Hindlimb muscle (tissue), 1 donor: ENCODE measurements at regions not wholly inside any gene's neighbourhood (a gene's known extent, or its start where the extent isn't known, plus 50 kb on each side); places are given as distances from the start of the nearest gene placed in this dataset.

Source experiments
- DNase-seq: peaks from one replicate; pipeline ENCODE4 v3.0.0-alpha.2; 2013

- DNase-seq = no peak
Measured at GRCh38 chr6:74879234-74879633, 326.6 kb downstream of the COL12A1 start.

GRCh38 chr6:74875193-74875592, 330.7 kb downstream of the COL12A1 start:
- DNase-seq = no peak

- DNase-seq = no peak
Measured at GRCh38 chr6:74872754-74873476, 332.9 kb downstream of the COL12A1 start.

GRCh38 chr6:74871757-74872156, 334.1 kb downstream of the COL12A1 start:
- DNase-seq = no peak

- DNase-seq = peak; percentile 27
Measured at GRCh38 chr6:74870403-74870802, 335.4 kb downstream of the COL12A1 start.

GRCh38 chr6:74867291-74867690, 338.6 kb downstream of the COL12A1 start:
- DNase-seq = no peak

GRCh38 chr6:74863968-74864367, 341.9 kb downstream of the COL12A1 start:
- no peak for DNase-seq

GRCh38 chr6:74860456-74860855, 345.4 kb downstream of the COL12A1 start:
- no peak for DNase-seq

- no peak for DNase-seq
Measured at GRCh38 chr6:74857157-74857556, 348.7 kb downstream of the COL12A1 start.

GRCh38 chr6:74853991-74854390, 351.9 kb downstream of the COL12A1 start:
- no peak for DNase-seq

- DNase-seq = no peak
Measured at GRCh38 chr6:74851596-74851995, 354.3 kb downstream of the COL12A1 start.

- no peak for DNase-seq
Measured at GRCh38 chr6:74840953-74841352, 364.9 kb downstream of the COL12A1 start.

GRCh38 chr6:74834967-74835366, 370.9 kb downstream of the COL12A1 start:
- DNase-seq = no peak

- DNase-seq = peak; percentile 63
Measured at GRCh38 chr6:74826263-74826662, 379.6 kb downstream of the COL12A1 start.

- no peak for DNase-seq
Measured at GRCh38 chr6:74814440-74814839, 391.4 kb downstream of the COL12A1 start.

GRCh38 chr6:74807674-74808073, 398.2 kb downstream of the COL12A1 start:
- DNase-seq = no peak

GRCh38 chr6:74805916-74806696, 399.7 kb downstream of the COL12A1 start:
- DNase-seq = peak; percentile 68

GRCh38 chr6:74798302-74798701, 407.6 kb downstream of the COL12A1 start:
- DNase-seq = no peak

- no peak for DNase-seq
Measured at GRCh38 chr6:74785236-74785635, 420.6 kb downstream of the COL12A1 start.

GRCh38 chr6:74782346-74782745, 423.5 kb downstream of the COL12A1 start:
- DNase-seq = peak; percentile 21

- no peak for DNase-seq
Measured at GRCh38 chr6:74780831-74781230, 425.0 kb downstream of the COL12A1 start.

- no peak for DNase-seq
Measured at GRCh38 chr6:74768738-74769137, 437.1 kb downstream of the COL12A1 start.

- DNase-seq = no peak
Measured at GRCh38 chr6:74768120-74768519, 437.7 kb downstream of the COL12A1 start.

- DNase-seq = no peak
Measured at GRCh38 chr6:74765486-74765885, 440.4 kb downstream of the COL12A1 start.
